HG03159 (cell line): ENCODE measurements at regions not wholly inside any gene's neighbourhood (a gene's known extent, or its start where the extent isn't known, plus 50 kb on each side); places are given as distances from the start of the nearest gene placed in this dataset.
"Not testable (repeated sequence)": the region's sequence is repeated elsewhere in the genome, so short reads cannot be mapped to it uniquely, and the experiment has no call there.

ENCODE experiments used
- ATAC-seq: cut with Tn5 transposase; IDR thresholded peaks from one replicate; pipeline ENCODE4 v1.9.1; 2021; ENCODE audit warnings: mild to moderate bottlenecking, moderate library complexity; ENCODE audit not compliant: unreplicated experiment

DNA sequence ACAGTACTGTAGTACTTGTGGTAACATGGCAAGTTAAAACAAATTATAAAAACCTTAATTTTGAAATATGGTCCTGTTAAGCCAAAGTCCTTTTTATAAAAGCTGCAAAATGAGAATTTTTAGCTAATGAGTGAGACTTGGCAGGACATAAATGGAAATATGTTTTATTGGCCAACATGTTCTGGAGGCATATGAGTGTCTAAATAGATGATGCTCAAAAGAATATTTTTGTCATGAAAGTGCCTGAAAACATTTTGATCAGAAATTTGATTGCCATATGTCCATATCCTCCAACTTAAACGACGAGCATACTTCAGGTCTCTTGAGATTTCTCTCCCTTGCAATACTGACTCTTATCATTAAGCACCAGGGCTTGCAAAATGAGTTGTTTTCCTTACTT, 972.6 kb downstream of the TMTC2 start:
- no peak for ATAC-seq

DNA sequence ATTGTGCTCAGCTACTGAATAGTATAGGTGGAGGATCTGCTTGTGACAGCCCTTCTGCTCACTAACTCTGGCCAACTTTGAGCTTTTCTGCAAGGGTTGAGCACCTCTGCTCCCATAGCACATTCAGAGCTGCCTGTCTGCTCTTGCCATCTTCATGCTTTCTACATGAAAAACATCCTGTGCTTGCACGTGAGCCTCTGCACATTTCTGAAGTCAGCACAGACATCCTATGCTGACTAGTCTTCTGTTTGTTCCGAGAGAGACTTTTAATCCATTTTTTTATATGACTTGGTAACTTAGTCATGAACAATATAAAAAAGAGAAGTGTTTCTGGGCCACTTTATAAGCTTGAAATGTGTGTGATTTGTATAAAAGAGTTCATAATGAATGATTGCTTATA, 969.3 kb downstream of the TMTC2 start:
- ATAC-seq: no peak

DNA sequence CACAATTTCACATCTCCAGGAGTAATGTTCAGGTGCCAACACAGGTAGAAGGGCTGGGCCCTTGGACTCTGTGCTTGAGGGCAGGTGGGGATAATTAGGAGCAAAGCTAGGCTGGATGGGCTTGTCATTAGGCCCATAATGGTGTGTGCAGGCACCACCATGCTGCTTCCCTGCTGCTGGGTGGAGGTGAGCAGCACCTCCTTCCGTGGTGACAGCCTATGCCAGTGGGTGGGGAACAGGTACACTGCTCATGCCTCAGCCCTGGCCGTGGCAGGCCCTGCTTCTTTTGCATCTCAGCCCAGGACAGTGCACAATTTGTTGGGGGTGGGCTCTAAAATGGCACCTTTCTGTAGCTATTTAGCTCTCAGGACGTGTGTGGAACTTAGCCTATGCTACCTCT, 955.5 kb downstream of the TMTC2 start:
- ATAC-seq: no peak

DNA sequence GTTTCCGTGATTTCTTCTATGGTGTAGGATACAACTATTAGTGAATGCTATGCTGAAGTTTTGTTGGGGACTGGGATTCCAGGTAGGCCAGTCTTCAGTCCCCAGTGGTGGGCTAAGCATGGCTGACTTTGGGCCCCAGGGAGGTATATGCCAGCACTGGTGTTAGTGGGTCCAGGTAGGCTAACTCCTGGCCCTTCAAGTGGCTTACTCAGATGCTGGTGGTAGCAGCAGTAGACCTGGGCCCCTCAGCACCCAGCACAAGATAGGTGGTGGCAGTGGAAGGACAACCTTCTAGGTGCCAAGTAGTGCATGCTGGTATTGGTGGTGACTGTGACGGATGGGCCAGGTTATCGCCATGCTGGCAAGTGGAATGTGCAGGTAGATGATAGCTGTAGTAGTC, 955.1 kb downstream of the TMTC2 start:
- ATAC-seq: no peak

DNA sequence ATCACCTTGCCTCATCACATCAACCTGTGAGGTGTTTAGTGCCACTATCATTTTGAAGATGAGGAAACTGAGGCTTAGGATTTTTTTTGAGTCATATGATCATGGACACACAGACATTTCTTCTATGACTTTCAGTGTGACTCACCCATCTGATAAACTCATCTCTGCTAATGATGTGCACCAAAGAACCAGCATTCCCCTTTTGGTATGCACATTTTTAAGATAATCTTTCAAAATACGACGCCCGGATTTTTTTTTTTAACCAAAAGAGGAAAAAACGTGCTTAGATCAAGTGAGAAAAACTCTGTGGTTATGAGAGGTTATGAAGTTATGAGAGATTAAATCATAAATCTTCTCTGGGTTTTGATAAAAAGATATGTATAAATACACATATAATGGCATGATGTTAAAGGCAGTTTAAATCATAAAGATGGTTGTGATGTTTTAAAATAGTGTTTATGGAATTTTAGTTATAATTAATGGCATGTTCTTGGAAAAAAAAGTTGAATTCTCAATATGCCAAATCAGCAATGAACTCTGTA, 948.1 kb downstream of the TMTC2 start:
- no peak for ATAC-seq

DNA sequence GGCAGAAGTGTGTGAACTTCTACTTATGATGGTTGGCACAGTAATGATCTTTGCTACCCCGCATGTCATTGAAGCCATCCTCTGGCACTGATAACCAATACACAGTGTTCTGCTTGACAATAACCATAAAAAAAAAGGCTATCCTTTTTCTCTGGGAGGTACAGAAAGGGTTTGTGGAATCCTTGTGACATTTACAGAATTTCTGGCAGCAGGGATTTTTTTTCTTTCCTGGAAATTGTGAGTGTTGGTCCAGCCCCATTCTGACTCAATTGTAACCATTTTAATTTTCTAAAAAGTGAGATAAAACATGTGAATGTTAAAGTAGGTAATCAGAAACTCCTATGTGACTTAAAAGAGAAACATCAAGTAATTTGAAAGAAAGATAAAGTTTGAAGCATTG, 943.8 kb downstream of the TMTC2 start:
- ATAC-seq: no peak

DNA sequence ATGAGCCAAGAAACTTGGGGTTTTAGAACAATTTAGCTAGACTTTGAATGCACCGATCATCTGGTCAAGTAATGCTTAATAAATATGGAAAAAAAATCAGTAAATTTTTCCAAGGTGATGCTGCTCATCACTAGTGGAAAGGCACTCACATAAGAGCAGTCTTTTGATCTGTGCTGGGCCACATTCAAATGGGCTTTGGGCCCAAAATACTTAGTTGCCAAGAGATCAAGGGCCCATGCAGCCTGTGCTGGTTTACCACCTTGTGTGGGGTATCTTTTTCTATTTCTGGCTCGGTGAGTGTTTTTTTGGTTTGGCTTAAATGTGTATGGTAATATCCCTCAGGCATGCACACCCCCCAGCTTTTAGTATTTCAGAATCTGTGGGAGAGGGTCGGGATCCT, 943.2 kb downstream of the TMTC2 start:
- ATAC-seq: no peak

DNA sequence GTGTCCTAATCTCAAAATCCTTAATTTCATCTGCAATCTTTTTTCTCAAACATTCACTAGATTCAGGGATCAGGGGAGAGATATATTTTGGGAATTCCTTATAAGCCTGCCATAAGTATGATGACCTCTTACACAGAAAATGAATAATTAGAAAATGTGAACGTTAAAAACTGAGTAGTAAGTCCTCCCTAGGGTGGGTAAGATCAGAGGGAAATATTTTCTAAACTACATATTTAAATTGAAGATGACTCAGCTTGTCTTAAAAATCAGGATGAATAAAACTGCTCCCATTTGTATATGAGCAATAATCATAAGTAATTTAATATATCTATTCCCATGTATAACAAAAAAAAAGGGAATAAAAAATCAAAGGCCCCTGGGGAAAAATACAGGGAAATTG, 935.5 kb downstream of the TMTC2 start:
- ATAC-seq: no peak

DNA sequence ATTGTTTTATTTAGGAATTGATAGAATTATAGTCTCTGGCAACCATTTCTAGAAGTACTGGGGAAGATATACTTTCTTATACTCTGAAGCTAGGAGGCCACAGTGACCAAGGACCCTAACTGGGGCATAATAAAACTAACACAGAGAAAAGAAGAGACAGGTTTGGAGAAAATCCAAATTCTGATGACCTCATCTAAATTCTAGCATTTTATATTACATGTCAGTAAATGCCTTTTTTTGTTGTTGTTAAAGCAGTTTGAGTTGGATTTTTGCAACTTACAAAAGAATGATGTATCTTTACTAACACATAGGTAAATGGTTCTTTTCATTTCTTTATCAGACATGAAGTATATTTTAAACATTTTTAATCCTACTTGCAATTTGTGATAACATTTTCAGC, 933.3 kb downstream of the TMTC2 start:
- no peak for ATAC-seq

DNA sequence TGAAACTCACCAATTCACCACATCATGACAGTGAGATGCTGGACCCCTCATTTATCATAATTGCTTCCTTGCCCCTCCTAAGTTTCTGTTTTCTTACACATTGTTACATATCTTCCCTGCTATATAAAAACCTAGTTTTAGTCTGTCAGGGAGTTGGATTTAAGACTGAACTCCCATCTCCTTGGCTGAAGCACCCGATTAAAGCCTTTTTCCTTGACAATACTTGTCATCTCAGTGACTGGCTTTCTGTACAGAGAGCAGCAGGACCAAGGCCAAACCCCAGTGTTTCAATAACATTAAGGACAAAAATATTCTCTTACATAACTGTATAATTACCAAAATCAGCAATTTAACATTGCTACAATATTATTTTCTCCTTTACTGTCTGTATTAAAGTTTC, 928.4 kb downstream of the TMTC2 start:
- no peak for ATAC-seq

DNA sequence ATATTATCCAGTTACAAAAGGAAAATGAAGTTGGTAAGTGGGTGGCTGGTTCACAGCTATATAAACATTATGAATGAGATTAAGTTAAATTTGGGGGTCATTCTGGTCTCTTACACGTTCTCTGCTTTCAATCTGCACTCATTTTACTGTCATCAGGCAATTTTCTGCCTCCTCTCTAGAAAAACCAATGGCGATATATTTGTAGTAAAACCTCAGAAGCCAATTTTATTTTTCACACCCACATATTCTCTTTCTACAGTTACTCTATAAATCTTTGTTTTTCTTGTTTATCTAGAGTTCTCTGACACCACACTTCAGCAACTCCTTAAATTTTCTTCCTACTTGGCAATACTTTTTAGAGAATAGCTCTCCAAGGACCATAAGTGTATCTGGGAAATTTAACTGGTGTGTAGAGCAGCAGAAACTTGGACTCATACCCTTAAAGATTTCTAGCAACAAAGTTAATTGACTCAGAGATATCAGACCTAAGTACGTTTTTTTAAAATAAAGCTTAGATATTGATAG, 926.9 kb downstream of the TMTC2 start:
- no peak for ATAC-seq

DNA sequence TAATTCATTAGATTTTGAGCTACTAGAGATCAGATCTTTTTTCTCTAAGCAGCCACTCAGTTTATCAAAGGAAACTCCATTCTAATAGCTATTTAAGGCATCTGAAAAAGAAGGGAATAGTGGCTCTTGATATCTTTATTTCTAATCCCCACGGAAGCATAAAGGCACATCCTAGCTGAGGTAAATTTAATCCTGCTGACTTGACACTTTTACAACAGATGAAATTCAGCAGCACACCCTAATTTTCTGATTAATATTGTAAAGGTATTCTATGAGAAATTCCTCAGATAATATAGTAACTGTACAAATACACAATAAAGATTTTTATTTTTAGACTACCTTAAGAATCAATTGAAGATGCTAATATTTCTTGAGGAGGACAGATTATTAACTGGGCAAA, 916.4 kb downstream of the TMTC2 start:
- ATAC-seq: no peak

DNA sequence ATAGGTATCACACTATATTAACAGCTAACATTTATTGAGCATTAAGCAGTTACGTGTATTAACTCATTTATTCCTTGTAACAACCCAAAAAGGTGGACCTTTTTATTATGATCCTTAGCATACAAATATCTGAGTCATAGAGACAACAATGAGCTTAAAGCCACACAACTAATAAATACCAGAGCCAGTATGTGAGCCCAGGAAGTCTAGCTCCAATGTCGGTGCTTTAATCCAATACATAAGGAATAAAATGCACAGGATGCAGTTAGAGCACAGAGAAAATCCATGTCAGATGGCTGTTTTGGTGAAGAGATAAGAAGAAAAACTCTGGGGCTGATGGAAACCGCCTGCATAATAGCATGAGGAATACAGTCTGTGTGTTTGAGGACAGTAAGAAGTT, 888.6 kb downstream of the TMTC2 start:
- no peak for ATAC-seq

DNA sequence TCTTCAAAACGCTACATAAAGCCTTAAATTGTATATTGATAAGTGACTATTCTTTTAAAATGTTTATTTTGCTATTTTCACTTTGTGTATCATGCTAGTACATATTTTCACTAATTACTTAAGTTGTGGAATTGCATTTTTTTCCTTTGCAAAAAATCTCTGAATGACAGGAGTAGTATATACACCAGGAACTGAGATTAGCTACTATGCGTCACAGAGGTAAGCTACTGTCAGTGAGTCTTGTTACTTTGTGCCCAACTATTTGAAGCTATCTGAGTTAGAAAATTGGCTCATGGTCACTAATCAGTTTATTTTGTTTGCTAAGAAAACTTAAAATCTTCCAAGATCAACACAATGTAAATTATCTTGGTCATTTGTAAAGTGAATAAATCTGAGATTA, 887.4 kb downstream of the TMTC2 start:
- no peak for ATAC-seq

DNA sequence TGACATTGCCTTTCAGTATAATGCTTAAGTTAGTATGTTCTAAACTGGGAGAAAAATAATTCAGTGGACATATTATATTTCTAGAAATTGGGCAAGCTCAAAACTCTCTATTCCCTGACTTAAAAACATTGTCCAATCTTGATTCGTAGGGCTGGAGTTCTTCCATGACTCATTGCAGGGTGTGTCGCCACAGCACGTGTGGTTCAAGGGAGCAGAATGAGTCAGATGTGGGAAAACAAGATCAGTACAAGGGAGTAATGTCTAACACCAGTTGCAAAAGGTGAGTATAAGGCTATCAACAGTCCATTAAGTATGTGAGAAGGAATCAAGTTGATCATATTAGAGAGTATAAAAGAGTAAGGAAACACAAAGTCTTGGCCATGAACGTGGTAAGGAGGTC, 887.0 kb downstream of the TMTC2 start:
- no peak for ATAC-seq

DNA sequence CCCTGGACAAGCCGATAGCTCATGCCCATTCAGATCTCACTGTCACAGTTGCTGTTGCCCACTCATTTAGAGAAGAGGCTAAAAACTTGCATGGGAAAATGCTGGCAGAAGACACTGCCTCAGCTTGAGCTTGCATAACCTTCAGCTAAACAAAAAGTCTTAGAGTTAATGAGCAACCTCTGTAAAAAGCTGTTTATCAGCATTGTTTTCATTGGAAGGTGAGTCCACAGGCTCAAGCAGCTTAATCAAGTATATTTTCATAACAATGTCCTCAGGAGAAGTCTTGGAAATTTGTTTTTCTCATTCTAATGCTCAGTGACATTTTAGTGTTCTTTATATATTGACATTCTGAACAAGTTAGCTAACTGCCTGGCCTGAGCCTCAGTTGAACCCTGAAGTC, 872.9 kb downstream of the TMTC2 start:
- no peak for ATAC-seq

DNA sequence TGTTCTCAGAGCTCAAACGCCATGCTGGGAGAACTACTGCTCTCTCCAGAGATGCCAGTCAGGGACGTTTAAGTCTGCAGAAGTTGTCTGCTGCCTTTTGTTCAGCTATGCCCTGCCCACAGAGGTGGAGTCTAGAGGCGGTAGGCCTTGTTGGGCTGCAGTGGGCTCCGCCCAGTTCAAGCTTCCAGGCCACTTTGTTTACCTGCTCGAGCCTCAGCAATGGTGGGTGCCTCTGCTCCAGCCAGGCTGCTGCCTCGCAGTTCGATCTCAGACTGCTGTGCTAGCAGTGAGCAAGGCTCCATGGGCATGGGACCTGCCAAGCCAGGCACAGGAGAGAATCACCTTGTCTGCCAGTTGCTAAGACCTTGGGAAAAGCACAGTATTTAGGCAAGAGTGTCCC, 869.3 kb downstream of the TMTC2 start:
- not testable (repeated sequence) for ATAC-seq

DNA sequence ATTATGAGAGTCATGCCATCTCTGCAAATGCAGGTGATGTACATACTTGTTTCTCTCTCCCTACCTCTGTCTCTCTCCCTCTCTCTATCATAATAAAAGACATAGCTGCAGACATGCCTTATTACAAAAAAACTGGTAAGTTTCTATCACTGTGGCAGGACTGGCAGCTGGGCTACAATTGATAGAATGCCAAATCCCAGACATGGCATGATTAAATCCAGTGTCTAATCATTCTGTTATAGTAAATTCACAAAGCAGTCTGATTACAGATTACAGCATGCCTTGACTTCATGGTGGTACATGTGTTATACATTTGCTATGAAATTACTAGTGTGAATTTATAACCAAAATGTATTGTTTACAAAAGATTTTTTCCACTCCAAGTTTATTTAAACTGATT, 854.7 kb downstream of the TMTC2 start:
- no peak for ATAC-seq

DNA sequence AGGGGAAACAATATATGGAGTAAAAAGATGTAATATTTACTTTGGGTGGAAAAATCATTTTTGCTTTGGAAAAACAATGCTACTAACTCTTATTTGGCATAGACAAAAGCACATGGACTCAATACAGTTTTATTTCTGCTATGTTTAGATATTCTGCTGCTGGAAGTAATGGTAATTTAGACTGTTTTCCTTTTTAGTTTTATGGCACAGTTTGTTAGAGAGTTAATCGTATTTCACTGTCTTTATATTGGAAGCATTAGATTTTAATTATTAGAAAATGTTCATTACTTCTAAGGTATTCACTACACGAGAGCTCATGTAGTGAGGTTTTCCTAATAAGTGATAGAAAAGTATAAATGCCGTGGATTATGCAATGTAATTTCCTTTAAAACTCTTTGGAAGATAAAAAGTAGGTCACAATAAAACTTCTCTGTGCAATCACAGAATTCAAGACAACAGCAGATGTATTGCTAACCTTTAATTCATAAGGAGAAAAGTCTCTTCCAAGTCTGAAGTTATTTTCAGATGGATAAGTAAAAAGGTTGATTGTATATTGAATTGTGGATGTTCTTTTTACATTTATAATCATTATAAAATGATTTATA, 851.8 kb downstream of the TMTC2 start:
- ATAC-seq: no peak

DNA sequence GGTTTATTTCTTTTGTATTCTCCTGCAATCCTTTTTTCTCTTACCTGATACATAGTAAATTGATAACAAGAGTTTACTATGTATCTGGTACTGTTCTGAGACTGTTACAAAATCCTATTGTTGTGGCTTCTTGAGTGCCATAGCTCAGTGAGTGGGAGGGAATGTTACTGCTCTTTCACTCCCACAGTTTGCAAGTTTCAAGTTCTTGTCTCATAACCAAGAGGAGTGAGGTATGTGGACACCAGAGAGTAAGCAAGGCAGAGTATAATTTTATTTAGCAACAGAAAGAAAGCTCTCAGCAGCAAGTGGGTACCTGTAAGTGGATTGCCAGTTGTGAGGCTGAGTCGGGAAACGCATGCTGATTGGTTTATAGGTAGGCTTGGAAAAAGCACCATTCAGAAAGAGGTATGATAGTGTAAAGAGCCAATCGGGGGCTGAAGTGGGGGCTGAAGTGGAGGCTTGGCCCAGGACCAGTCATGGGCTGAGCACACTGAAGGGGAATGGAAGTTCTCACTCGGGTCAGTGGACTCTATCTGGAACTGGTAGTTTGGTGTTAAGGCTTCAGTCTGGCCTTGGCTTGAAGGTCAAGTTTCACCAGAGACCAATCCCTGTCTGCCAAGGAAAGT, 850.8 kb downstream of the TMTC2 start:
- no peak for ATAC-seq

DNA sequence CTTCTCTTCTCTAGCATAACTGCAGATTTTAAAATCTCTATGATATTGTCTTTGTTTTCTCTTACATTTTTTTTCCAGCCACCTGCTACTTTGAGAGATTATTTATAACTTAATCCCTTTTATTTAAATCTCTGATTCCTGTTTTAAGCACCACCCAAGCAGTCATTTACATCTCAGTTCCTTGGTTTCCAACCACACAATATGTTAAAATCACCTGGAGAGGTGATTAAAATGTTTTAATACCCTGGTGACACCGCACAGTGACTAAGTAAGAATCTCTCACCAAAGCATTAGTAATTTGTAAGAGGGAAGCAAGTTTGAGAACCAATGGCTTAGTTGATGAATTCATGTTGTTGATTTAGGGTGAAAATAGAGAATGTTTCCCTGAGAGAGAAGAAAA, 849.8 kb downstream of the TMTC2 start:
- ATAC-seq: no peak

DNA sequence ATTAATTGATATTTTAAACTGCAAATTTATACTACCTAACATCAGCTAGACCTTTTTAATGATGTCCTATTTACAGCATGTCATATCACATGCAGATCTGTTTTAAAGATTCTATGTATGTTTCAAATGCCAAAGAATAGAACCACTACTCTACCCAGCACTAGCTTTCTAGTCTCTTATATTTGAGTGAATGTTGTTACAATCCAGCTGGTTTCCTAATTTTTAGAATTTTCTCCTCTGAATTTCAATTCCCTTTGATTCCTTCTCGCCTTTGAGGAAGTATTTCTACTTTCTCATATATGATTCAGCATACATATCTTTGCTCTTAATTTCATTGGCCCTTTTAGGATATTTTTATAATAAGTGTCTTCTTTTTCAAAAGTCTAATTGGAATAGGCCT, 841.9 kb downstream of the TMTC2 start:
- ATAC-seq: no peak

DNA sequence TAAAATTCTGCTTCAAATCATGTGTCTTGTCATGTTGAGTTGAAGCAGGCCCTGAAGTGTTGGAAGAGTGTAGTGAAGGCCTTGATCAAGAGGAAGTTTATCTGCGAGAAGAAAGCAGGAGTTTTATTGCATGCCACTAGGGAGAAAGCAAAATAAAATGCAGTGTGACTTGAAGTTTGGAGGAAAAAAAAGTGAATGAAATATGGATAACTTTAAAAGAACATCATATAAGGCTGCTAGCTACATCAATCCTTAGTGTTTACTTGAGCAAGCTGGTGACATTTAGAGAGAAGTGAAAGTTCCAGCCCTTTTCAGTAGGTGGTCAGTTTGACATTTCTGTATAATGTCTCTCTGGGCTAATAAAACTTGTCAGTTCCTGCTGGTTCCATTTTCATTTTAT, 841.1 kb downstream of the TMTC2 start:
- ATAC-seq: no peak
